ENCODE measurements at regions not wholly inside any gene's neighbourhood (a gene's known extent, or its start where the extent isn't known, plus 50 kb on each side); places are given as distances from the start of the nearest gene placed in this dataset.
"Not testable (repeated sequence)": the region's sequence is repeated elsewhere in the genome, so short reads cannot be mapped to it uniquely, and the experiment has no call there.

DNA sequence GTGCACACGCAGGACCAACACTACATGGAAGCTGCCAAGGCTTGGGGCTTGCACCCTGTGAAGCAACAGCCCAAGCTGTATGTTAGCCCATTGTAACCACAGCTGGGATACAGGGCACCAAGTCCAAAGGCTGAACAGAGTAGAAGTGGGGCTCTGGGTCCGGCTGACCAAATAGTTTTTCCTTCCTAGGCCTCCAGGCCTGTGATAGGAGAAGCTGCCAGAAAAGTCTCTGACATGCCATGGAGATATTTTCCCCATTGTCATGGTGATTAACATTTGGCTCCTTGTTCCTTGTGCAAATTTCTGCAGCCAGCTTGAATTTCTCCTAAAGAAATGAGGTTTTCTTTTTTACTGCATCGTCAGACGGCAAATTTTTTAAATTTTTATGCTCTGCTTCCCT, 941.2 kb downstream of the FAM181B start:
- no peak for DNase-seq (ENCODE audit: extremely low spot score)
- POLR2A ChIA-PET: no interaction called here
- TF ChIP-seq, protein P1, sequence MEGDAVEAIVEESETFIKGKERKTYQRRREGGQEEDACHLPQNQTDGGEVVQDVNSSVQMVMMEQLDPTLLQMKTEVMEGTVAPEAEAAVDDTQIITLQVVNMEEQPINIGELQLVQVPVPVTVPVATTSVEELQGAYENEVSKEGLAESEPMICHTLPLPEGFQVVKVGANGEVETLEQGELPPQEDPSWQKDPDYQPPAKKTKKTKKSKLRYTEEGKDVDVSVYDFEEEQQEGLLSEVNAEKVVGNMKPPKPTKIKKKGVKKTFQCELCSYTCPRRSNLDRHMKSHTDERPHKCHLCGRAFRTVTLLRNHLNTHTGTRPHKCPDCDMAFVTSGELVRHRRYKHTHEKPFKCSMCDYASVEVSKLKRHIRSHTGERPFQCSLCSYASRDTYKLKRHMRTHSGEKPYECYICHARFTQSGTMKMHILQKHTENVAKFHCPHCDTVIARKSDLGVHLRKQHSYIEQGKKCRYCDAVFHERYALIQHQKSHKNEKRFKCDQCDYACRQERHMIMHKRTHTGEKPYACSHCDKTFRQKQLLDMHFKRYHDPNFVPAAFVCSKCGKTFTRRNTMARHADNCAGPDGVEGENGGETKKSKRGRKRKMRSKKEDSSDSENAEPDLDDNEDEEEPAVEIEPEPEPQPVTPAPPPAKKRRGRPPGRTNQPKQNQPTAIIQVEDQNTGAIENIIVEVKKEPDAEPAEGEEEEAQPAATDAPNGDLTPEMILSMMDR (IDR thresholded peaks at IDR 0.05; ENCODE audit: control extremely low read depth, extremely low read depth, low read depth, missing control alignments): no peak
- CTCF ChIA-PET: no interaction called here

DNA sequence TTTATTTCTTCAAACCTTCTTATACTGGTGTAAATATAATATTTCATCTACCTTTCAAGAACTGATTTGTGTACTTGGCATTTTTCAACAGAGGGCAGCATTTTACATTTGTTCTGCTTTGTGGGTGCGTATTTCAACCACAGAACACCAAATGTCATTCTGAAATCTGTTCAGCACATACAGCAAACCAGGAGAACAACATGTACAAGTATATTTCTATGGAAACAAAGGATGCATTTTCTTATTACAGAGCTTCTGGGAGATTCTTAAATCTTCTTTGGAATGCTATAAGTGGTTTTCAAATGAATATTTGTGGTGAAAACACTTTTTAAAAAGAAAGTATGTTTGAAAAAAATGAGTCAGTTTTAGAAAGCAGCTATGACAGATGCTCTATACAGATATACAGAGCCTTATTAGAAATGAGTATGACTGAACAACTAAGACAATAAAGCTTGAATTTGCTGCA, 946.0 kb downstream of the FAM181B start:
- ChIA-PET POLR2A (no interaction called here), CTCF (interaction anchor here (0.9 to 1.1 kb wide), 3 partner anchors 8 to 63 kb away, joined by 3 to 7 read pairs (median 3); no protein-coding TSS in a partner anchor)
- no peak for DNase-seq (ENCODE audit: extremely low spot score)
- TF ChIP-seq, protein P1 (IDR thresholded peaks at IDR 0.05; ENCODE audit: control extremely low read depth, extremely low read depth, low read depth, missing control alignments): peak; percentile 27

DNA sequence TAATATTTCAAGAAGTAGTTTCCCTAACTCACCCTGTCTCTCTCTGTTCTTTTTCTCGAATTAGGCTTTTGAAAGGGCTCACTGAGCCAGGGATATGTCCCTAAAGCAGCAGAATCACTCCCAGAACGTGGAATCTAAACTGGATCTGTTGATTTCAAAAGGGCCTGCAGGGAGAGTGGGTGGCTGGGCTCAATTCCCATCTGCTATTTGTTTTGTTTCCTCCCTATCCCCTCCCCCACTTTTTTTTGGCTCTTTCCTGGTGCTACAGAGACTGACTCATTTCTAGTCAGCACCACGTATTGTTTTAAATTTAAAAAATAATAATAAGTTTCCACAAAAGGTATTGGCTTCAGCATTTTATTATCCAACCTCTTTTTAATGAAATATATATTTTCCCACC, 961.5 kb downstream of the FAM181B start:
- DNase-seq (ENCODE audit: extremely low spot score): no peak
- ChIA-PET POLR2A (no interaction called here), CTCF (no interaction called here)
- TF ChIP-seq, protein P1 (IDR thresholded peaks at IDR 0.05; ENCODE audit: control extremely low read depth, extremely low read depth, low read depth, missing control alignments): no peak

DNA sequence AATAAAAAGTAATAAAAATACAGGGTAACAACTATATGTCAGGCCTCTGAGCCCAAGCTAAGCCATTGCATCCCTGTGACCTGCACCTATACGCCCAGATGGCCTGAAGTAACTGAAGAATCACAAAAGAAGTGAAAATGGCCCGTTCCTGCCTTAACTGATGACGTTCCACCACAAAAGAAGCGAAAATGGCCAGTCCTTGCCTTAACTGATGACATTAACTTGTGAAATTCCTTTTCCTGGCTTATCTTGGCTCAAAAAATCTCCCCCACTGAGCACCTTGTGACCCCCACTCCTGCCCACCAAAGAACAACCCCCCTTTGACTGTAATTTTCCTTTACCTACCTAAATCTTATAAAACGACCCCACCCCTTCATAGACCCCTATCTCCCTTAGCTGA, 963.8 kb downstream of the FAM181B start:
- CTCF ChIA-PET: interaction anchor here (1.5 kb wide), 1 partner anchor 12 kb away, joined by 4 read pairs; no protein-coding TSS in a partner anchor
- DNase-seq (ENCODE audit: extremely low spot score); POLR2A ChIA-PET: not testable (repeated sequence)

DNA sequence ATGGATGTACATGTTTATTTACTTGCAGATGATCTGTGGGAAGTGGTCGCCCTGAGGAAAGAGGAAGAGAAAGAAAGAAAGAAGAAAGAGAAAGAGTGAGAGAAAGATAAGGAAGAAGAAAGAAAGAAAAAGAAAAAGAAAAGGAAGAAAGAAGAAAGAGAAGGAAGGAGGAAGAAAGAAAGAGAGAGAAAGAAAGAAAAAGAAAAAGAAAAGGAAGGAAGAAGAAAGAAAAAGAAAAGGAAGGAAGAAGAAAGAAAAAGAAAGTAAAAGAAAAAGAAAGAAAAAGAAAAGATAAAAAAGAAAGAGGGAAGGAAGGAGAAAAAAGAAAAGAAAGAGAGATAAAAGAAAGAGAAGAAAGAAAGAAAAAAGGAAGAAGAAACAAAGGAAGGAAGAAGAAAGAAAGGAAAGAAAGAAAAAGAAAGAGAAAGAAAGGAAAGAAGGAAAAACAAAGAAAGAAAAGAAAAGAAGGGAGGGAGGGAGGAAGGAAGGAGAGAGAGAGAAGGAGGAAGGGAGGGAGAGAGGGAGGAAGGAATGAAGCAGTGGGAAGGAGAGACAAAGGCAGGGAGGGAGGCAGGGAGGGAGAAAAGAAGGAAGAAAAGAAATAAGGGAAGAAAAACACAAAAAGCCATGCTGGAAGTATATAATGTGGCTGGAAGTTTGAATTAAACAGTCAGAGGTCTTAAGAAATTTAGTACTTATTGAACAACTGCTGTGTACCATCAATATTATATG, 976.6 kb downstream of the FAM181B start:
- DNase-seq (ENCODE audit: extremely low spot score): no peak
- CTCF ChIA-PET: interaction anchor here (1.3 to 2.4 kb wide), 2 partner anchors 14 to 16 kb away, joined by 3 to 5 read pairs; no protein-coding TSS in a partner anchor

DNA sequence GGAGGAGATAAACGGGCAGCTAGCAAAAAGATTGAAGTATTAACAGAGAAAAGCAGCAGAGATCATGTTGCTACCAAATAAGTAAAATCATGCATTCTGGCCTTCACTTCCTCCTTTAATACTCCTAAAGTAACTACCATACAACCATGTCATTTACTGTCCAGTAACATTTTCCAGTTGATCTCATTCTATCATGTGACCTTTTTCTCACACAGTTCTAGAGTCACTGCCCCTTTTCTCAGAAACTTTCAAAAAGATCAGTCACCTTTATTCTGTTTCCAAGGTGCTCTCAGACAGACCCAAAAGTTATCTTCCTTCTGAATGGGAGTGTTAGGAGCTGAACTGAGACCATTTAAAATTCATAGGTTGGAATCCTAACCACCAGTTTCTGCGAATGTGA, 984.4 kb downstream of the FAM181B start:
- no peak for DNase-seq (ENCODE audit: extremely low spot score)
- CTCF ChIA-PET: no interaction called here
- TF ChIP-seq, protein P1 (IDR thresholded peaks at IDR 0.05; ENCODE audit: control extremely low read depth, extremely low read depth, low read depth, missing control alignments): no peak
- POLR2A ChIA-PET: no interaction called here

More for the DNA sequence above, 976.6 kb downstream of the FAM181B start:
- POLR2A ChIA-PET: no interaction called here
- TF ChIP-seq, protein P1 (IDR thresholded peaks at IDR 0.05; ENCODE audit: control extremely low read depth, extremely low read depth, low read depth, missing control alignments): no peak

DNA sequence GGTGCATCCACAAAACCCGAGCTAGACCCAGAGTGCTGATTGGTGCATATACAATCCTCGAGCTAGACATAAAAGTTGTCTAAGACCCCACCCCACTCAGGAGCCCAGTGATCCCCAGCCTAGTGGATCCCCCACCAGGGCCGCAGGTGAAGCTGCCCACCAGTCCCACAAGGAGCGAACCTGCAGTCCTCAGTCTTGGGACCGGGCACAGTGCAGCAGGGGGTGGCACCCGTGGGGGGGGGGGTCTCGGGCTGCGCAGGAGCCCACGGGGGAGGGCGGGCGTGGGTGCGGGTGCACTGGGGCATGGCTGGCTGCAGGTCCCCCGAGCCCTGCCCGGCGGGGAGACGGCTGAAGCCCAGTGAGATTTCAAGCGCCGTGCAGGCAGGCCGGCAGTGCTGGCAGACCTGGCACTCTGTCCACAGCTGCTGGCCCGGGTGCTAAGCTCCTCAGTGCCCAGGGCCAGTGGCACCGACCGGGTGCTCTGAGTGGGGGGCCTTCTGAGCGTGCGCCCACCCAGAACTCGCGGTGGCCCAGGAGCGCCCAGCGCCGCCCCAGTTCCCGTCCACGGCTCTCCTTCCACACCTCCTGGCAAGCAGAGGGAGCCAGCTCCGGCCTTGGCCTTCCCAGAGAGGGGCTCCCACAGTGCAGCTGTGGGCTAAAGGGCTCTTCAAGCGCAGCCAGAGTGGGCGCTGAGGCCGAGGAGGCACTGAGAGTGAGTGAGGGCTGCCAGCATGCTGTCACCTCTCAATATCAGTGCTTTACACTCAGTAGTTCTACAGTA, 989.1 kb downstream of the FAM181B start:
- no peak for DNase-seq (ENCODE audit: extremely low spot score)
- ChIA-PET CTCF (interaction anchor here (1.0 kb wide), 1 partner anchor 16 kb away, joined by 3 read pairs; no protein-coding TSS in a partner anchor), POLR2A (no interaction called here)
- TF ChIP-seq, protein P1 (IDR thresholded peaks at IDR 0.05; ENCODE audit: control extremely low read depth, extremely low read depth, low read depth, missing control alignments): no peak
